ENCODE measurements at regions not wholly inside any gene's neighbourhood (a gene's known extent, or its start where the extent isn't known, plus 50 kb on each side); places are given as distances from the start of the nearest gene placed in this dataset.

DNA sequence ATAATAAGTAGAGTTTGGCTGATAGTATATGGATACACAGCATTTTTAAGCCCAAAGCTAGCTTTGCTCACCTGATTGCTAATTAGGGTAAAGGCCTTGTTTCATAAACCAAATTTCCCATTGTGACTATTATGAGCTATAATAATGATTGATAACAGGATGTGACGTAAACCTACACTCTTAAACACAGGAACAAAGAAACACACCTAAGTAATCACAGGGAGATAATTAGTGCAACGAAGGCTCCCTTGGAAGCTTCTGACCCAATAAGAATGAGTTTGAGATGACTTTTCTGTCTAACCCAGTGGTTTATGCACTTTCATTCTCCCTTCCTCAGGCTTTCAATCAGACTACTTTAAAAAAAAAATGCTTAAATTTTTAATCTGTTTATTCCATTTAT, 683.2 kb downstream of the SATB2 start:
- Mint-ChIP-seq H3K36me3 (no peaks in the 10 kb centered on the region), H3K4me1 (no peaks in the 10 kb centered on the region), H3K9me3 (no peaks in the 10 kb centered on the region), H3K4me3 (no peak overlapping the region), H3K27me3 (no peaks in the 10 kb centered on the region), H3K27ac (no peak overlapping the region)

DNA sequence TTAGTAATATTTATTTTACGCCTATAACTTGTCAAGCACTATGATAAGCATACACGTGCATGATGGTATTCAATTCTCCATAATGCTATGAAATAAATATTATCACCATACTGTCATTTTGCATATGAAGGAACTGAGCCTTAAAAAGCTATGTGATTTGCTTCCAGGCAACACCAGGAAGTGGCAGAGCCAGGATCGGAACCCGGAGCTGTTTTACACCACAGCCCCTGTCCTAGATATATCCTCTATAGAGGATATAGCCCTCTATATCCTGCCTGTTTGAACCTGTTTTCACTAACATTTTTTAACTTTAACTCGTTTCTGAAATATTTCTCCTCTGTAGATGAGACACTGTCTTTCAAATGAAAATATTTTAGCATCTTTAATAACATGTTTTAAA, 690.0 kb downstream of the SATB2 start:
- Mint-ChIP-seq H3K27me3 (no peaks in the 10 kb centered on the region), H3K27ac (no peak overlapping the region), H3K4me3 (no peak overlapping the region), H3K9me3 (no peaks in the 10 kb centered on the region), H3K4me1 (no peaks in the 10 kb centered on the region), H3K36me3 (no peaks in the 10 kb centered on the region)

DNA sequence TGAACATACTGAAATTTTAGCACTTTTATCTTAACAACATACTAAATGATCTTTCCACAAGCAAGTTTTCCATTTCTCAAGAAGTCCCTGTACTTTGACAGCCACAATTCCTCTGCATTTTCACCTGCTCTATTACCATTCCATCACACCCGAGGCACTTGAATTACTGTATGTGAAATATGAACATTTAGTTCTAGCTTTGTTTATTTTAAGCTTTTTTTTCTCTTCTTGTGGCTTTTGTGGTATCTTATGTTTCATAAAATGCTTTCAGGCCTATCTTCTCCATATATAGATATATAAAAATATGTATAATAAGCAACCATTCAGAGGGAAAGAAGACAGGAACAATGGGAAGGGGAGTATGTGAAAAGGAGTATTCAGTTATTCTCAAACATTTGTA, 693.9 kb downstream of the SATB2 start:
- no peak overlapping the region for H3K4me3 Mint-ChIP-seq
- no peaks in the 10 kb centered on the region for H3K9me3 Mint-ChIP-seq
- no peak overlapping the region for H3K27ac Mint-ChIP-seq
- H3K36me3 Mint-ChIP-seq: no peaks in the 10 kb centered on the region
- H3K4me1 Mint-ChIP-seq: no peaks in the 10 kb centered on the region
- H3K27me3 Mint-ChIP-seq: no peaks in the 10 kb centered on the region

DNA sequence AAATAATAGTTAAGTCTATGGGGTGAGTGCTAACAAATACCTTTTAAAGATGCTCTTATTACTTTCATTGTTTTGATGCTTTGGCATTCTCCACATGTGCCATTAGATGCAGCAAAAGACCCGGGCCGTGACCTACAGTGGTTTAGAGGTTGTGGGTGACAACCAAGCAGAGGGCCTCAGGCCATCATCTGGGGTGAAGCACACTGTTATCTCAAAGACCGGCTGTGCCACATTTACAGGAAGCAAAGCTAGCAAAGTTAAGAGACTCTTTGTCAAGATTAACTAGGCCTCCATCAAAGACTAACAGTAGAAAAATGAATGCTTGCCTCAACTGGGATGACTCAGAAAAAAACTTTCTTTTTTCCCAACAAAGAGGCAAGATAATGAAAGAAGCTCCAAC, 695.3 kb downstream of the SATB2 start:
- no peak overlapping the region for H3K4me3 Mint-ChIP-seq
- H3K9me3 Mint-ChIP-seq: peaks cover under 1% of the 10 kb centered on the region
- no peaks in the 10 kb centered on the region for H3K36me3 Mint-ChIP-seq
- no peaks in the 10 kb centered on the region for H3K4me1 Mint-ChIP-seq
- H3K27me3 Mint-ChIP-seq: no peaks in the 10 kb centered on the region
- no peak overlapping the region for H3K27ac Mint-ChIP-seq

DNA sequence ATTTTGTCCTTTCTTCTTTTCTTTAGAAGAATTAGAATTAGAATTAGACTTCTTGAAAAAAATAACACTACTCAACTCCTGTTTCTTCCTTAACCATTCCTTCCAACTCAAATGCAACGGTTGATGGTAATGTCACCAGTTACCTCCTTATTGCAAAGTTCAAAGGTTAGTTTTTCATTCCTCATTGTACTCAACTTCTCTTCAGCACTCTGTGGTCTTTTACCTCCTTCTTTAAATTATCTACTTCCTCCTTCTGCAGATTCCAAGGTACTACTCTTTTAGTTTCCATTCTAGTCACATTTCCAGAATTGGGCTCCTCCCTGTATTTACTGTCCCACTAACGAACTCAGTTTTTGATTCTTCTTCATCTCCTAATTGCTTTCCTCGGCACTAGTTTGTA, 700.7 kb downstream of the SATB2 start:
- no peak overlapping the region for H3K4me3 Mint-ChIP-seq
- no peaks in the 10 kb centered on the region for H3K36me3 Mint-ChIP-seq
- no peaks in the 10 kb centered on the region for H3K4me1 Mint-ChIP-seq
- H3K27me3 Mint-ChIP-seq: no peaks in the 10 kb centered on the region
- peaks cover 10% of the 10 kb centered on the region for H3K9me3 Mint-ChIP-seq
- H3K27ac Mint-ChIP-seq: no peak overlapping the region

DNA sequence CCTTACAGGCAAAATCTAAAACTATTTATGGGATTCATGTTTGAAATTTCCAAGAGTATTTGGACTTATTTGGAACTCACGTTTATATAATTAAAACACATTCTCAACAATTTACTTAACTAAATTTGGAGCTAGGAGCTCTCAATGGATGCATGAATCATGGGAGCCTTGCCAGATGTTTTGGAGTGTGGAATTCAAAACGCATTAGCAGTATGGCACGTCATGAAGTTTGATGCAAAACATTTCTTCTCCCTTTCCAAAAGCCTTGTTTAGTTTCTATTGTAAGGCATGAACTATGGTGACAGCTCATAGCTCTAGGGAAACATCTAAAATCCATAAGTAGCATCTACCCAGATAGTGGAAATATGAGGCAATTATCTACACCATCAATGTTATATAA, 701.6 kb downstream of the SATB2 start:
- no peak overlapping the region for H3K4me3 Mint-ChIP-seq
- H3K4me1 Mint-ChIP-seq: no peaks in the 10 kb centered on the region
- H3K27ac Mint-ChIP-seq: no peak overlapping the region

DNA sequence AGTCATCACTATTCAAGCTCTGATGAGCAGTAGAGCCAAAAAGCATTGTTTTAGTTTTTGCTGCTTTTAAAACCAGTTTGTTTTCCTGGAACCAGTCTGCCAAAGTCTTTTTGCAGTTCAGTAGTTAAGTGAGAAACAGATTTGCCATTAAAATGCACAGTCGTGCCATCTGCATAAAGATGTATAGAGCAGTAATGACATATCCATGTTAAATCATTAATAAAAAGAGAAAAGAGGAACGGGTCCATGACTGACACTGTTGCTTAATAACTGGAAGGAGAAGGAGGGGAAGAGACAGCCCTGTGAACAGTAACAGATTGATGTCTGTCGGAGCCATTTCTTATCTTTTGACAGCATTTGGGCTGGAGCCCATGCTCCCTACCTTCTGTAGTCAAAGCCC, 704.6 kb downstream of the SATB2 start:
- H3K9me3 Mint-ChIP-seq: peaks cover 10% of the 10 kb centered on the region
- no peaks in the 10 kb centered on the region for H3K4me1 Mint-ChIP-seq
- H3K27me3 Mint-ChIP-seq: no peaks in the 10 kb centered on the region
- H3K4me3 Mint-ChIP-seq: no peak overlapping the region
- H3K36me3 Mint-ChIP-seq: no peaks in the 10 kb centered on the region
- no peak overlapping the region for H3K27ac Mint-ChIP-seq

More for the DNA sequence above, 701.6 kb downstream of the SATB2 start:
- Mint-ChIP-seq H3K36me3 (no peaks in the 10 kb centered on the region), H3K27me3 (no peaks in the 10 kb centered on the region), H3K9me3 (peaks cover 10% of the 10 kb centered on the region)

DNA sequence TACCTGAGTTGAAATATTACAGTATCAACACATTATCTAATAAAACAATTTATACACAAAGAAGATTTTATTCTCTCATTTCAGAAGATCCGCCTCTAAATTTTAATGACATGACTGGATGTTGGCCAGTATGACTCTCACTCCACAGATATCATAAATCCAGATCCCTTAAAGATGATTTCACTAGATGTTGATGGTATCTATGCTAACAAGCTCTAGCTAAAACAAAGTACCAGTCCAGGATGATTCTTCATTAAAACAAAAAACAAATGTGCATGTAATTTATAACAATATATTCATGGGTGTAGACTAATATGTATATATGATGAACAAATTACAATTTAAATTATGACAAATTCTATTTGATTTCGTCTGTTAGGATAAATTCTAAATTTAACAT, 708.4 kb downstream of the SATB2 start:
- no peaks in the 10 kb centered on the region for H3K9me3 Mint-ChIP-seq
- H3K27me3 Mint-ChIP-seq: no peaks in the 10 kb centered on the region
- no peak overlapping the region for H3K4me3 Mint-ChIP-seq
- no peaks in the 10 kb centered on the region for H3K36me3 Mint-ChIP-seq
- H3K4me1 Mint-ChIP-seq: no peaks in the 10 kb centered on the region
- no peak overlapping the region for H3K27ac Mint-ChIP-seq

DNA sequence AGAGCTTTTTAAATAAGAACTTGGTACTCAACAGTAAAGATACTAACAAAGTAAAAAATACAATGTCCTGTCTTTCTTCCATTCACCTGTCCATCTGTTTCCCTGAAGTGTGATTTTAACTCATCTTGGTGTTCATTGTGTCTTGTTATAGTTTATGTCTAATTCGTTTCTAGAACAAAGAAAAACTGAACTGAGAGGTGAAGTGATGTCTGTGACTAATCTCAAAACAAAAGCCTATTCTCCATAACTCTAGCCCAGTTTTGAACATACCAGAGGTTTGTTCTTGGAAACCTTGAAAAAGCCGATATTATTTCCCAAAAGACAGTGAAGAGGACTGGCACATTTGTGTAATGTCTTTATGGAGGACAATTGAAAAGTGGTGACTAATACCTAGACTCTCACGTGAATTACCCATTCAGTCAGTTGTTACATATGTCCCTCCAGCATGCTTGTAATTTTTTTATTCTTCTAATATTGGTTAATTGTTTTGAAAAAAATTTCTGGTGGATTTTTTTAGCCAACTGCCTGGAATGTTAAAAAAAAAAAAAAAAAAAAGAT, 725.8 kb downstream of the SATB2 start:
- peaks cover 6% of the 10 kb centered on the region for H3K9me3 Mint-ChIP-seq
- no peak overlapping the region for H3K4me3 Mint-ChIP-seq
- H3K27me3 Mint-ChIP-seq: peaks cover 4% of the 10 kb centered on the region
- no peaks in the 10 kb centered on the region for H3K4me1 Mint-ChIP-seq
- no peak overlapping the region for H3K27ac Mint-ChIP-seq
- no peaks in the 10 kb centered on the region for H3K36me3 Mint-ChIP-seq

DNA sequence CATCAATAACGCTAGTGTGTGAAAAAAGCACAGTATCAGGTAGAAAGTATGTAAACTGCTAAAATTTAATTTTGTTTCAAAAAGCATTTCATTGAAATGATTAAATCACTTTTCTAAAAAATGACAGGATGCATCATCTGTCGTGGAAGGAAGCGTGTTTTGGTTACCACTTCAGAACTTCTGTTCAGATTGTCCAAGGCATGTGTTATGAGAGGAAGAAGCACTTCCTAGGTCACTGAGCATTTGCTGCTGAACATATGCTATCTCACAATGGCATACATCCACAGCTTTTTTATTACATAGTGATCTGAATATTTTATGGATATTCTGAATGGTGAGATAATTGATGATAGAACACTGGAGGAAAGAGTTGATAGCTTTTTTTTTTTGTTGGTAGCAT, 737.5 kb downstream of the SATB2 start:
- H3K4me3 Mint-ChIP-seq: no peak overlapping the region
- H3K27ac Mint-ChIP-seq: no peak overlapping the region
- H3K4me1 Mint-ChIP-seq: no peaks in the 10 kb centered on the region
- no peaks in the 10 kb centered on the region for H3K9me3 Mint-ChIP-seq
- no peaks in the 10 kb centered on the region for H3K36me3 Mint-ChIP-seq
- no peaks in the 10 kb centered on the region for H3K27me3 Mint-ChIP-seq

DNA sequence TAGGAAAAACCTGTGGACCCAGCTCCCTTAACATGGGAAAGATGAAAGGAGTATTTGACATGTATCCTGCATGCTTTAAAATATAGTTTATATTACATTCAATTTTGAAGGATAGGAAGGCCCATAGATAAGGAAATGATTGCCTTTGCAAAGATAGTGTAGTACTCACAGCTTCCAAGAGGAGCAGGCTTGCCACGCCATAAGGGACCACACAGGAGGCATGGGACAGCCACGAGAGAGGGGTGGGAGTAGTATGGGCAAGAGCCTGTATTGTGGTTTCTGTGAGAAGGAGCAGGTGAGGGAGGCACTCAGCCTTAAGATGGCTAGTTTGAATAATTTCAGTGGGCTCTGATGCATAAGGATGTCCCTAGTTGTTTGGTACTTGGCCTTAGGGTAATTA, 740.3 kb downstream of the SATB2 start:
- Mint-ChIP-seq H3K9me3 (no peaks in the 10 kb centered on the region), H3K27me3 (no peaks in the 10 kb centered on the region), H3K4me3 (no peak overlapping the region), H3K27ac (no peak overlapping the region), H3K4me1 (no peaks in the 10 kb centered on the region), H3K36me3 (no peaks in the 10 kb centered on the region)

DNA sequence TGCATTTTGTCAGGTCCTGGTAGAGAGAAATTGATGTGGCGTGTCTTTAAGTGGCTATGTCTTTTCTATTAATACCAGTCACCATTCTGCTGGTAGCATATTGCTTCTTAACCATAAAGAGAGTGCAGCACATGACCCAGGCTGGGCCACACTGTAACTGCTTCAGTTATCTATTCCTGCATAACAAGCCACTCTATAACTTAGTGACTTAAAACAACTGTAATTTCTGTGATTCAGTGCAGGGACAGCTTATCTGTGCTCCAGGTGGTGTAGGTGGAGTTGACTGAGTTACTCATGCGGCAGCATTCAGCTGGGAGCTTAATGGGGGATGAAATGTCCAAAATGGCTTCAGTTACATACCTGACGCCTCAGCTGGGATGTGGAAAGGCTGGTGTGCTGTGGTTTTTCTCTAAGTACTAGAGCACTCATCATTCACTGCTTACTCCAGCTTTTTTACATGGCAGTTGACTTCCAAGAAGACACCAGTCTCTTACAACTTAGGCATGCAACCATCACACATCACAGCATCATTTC, 742.4 kb downstream of the SATB2 start:
- Mint-ChIP-seq H3K4me1 (no peaks in the 10 kb centered on the region), H3K27ac (no peak overlapping the region), H3K36me3 (no peaks in the 10 kb centered on the region), H3K9me3 (no peaks in the 10 kb centered on the region), H3K27me3 (no peaks in the 10 kb centered on the region), H3K4me3 (no peak overlapping the region)

DNA sequence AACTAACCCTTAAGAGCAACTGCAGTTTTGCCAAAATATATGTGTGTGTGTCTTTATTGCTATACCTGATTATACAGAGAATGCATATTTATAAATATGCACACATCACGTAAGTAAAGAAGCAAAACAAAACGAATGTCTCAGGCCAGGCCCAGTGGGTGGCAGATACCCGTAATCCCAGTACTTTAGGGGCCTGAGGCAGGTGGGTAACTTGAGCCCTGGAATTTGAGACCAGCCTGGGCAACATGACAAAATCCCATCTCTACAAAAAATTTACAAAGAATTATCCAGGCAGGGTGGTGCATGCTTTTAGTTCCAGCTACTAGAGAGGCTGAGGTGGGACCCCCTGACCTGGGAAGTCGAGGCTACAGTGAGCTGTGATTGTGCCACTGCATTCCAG, 745.3 kb downstream of the SATB2 start:
- H3K27me3 Mint-ChIP-seq: no peaks in the 10 kb centered on the region
- no peaks in the 10 kb centered on the region for H3K4me1 Mint-ChIP-seq
- H3K36me3 Mint-ChIP-seq: no peaks in the 10 kb centered on the region
- no peak overlapping the region for H3K27ac Mint-ChIP-seq
- peaks cover 5% of the 10 kb centered on the region for H3K9me3 Mint-ChIP-seq
- no peak overlapping the region for H3K4me3 Mint-ChIP-seq

DNA sequence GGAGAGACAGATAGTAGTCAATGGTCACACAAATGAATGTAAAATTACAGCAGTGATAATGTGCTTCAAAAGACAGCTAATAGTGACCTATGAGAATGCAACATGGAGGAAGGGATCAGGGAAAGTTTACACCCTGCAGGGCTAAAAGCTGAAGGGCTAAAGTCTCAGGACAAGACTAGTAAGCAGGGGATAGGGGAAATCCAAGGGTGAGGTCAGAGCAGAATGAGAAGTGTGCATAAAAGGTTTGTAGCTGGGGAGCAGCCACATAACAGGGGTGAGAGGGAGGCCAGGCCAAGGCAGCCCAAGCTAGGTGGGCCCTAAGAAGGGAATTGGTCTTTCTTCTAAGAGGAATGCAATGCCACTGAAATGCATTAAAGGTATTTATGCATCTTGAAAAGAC, 746.3 kb downstream of the SATB2 start:
- Mint-ChIP-seq H3K4me1 (no peaks in the 10 kb centered on the region), H3K4me3 (no peak overlapping the region), H3K9me3 (peaks cover 5% of the 10 kb centered on the region), H3K36me3 (no peaks in the 10 kb centered on the region), H3K27me3 (no peaks in the 10 kb centered on the region), H3K27ac (no peak overlapping the region)

DNA sequence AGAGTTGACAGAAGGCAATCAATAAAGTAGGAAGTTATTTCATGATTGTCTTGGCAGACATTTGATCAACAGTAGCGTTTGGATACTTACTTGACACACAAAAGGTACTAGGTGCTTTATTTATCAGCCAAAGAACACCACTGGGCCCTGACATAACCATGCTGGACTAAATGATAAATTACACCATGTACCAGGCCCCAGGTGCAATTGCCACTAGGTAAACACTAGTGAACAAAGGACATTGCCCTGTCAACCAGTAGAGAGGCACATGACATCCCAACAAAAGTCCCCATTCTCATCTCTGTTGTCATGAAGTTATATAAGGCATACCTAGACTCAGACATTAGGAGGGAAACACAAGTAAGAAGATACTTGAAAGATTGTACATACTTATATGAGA, 747.2 kb downstream of the SATB2 start:
- peaks cover 5% of the 10 kb centered on the region for H3K9me3 Mint-ChIP-seq
- no peak overlapping the region for H3K4me3 Mint-ChIP-seq
- no peak overlapping the region for H3K27ac Mint-ChIP-seq
- no peaks in the 10 kb centered on the region for H3K36me3 Mint-ChIP-seq
- no peaks in the 10 kb centered on the region for H3K4me1 Mint-ChIP-seq
- no peaks in the 10 kb centered on the region for H3K27me3 Mint-ChIP-seq

DNA sequence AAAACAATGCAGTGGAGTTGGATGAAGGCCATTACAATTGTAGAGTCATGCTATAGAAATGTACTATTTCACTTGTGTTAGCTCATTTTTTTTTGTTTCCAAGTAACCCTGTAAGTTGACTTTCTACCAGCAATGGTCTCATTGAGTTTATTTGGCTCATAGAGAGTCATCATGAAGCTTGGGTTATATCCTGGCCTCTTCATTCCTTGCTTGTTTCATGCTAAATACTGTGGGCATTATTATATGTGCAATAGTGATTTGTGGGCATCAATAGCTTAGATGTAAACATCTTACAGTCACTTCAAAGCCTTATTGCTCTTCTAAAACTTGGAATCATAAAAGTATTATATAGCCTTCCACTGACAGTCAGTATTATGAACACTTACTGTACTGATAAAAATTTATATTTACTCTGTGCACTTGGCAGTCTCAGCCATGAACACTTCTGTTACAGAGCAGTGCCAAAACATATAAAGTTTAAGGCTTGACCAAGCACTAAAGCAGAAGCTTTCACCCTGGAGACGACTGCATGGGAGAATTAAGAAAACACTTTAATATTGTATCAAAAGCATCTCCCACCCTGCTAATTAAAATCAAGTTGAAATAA, 751.2 kb downstream of the SATB2 start:
- H3K9me3 Mint-ChIP-seq: peaks cover 5% of the 10 kb centered on the region

DNA sequence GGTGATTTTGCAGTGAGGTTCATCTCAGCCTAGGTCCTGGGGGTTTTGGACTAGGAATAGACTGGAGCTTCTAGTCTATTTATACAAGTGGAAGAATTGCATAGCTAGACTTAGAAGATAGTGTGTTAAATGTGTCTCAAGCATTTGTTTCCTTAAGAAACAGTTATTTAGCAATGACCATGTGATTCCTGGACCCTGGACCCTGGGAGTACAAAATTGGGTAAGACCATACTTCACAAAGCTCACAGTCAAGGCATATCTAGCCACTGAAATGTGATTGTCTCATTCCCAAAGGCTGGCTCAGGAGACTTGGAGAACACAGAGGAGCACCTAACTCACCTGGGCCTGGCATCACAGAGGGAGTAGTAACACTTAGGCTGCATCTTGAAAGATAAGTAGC, 754.5 kb downstream of the SATB2 start:
- Mint-ChIP-seq H3K27me3 (no peaks in the 10 kb centered on the region), H3K9me3 (no peaks in the 10 kb centered on the region), H3K36me3 (no peaks in the 10 kb centered on the region), H3K27ac (no peak overlapping the region), H3K4me3 (no peak overlapping the region), H3K4me1 (no peaks in the 10 kb centered on the region)

More for the DNA sequence above, 751.2 kb downstream of the SATB2 start:
- Mint-ChIP-seq H3K36me3 (no peaks in the 10 kb centered on the region), H3K27me3 (no peaks in the 10 kb centered on the region), H3K4me1 (no peaks in the 10 kb centered on the region), H3K27ac (no peak overlapping the region), H3K4me3 (no peak overlapping the region)
